ENCODE measurements at regions not wholly inside any gene's neighbourhood (a gene's known extent, or its start where the extent isn't known, plus 50 kb on each side); places are given as distances from the start of the nearest gene placed in this dataset.

DNA sequence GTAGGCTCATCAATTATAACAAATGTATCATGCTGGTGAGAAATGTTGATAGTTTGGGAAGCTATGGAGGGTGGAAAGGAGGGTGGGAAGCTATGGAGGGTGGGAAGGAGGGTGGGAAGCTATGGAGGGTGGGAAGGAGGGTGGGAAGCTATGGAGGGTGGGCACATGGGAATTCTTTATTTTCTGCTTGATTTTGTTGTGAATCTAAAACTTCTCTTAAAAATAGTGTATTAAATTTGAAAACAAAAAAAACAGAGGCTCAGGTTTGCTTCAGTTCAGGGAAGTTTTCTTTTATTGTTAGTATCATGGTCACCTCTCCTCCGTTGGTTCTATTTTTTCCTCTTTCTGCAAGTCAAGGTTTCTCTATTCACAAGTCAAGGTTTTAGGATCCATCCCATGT, 106.4 kb downstream of the SOD2 start:
- TF ChIP-seq, protein P1, sequence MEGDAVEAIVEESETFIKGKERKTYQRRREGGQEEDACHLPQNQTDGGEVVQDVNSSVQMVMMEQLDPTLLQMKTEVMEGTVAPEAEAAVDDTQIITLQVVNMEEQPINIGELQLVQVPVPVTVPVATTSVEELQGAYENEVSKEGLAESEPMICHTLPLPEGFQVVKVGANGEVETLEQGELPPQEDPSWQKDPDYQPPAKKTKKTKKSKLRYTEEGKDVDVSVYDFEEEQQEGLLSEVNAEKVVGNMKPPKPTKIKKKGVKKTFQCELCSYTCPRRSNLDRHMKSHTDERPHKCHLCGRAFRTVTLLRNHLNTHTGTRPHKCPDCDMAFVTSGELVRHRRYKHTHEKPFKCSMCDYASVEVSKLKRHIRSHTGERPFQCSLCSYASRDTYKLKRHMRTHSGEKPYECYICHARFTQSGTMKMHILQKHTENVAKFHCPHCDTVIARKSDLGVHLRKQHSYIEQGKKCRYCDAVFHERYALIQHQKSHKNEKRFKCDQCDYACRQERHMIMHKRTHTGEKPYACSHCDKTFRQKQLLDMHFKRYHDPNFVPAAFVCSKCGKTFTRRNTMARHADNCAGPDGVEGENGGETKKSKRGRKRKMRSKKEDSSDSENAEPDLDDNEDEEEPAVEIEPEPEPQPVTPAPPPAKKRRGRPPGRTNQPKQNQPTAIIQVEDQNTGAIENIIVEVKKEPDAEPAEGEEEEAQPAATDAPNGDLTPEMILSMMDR (IDR thresholded peaks at IDR 0.05; ENCODE audit: insufficient read depth, low read length, missing control alignments) = no peak
- DNase-seq (ENCODE audit: low read depth, low spot score) = no peak
- ChIA-PET POLR2A (no interaction called here), CTCF (interaction anchor here (0.9 kb wide), 1 partner anchor 19 kb away, joined by 3 read pairs; no protein-coding TSS in a partner anchor)
- H3K4me3 ChIP-seq (ENCODE audit: low read depth, low read length) = no peak overlapping the region

DNA sequence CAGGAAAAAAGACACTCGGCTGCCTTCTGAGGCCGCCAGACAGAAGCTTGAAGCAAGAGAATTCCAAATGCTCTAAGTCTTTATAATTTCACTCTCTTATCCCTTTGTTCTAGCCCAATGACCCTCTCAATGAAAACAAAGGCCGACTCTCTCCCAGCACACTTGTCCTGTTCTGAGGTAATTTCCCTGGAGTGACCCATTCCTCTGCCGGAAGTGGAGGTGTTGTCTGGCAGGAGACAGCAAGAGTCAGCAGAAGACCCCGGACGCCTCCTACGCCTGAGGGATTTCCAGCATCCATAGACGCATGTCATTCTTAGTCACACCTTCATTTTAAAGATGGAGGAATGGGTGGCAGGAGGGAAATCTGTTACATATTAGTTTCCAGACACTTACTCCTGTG, 110.3 kb downstream of the SOD2 start:
- POLR2A ChIA-PET = no interaction called here
- CTCF ChIA-PET = no interaction called here
- TF ChIP-seq, protein P1 (IDR thresholded peaks at IDR 0.05; ENCODE audit: insufficient read depth, low read length, missing control alignments) = no peak

DNA sequence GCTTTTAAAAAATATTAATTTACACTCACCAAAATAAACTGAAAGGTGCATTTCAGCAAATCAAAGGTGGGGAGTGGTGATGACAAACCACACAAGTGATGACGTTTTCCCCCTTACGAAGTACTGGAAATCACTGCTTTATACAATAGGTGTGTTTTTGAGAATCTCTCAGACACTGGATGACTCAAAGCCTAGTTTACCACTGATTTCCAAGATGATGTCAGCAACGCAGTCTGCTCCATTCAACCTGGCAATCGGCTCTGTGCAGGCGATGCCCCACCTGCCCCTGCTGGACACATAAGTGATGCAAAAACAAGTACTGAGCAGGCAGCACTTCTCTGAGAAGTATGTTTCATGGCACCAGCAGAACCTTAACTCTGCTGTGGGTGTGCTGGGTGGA, 114.4 kb downstream of the SOD2 start:
- no peak for DNase-seq (ENCODE audit: low read depth, low spot score)
- ChIA-PET CTCF (no interaction called here), POLR2A (no interaction called here)
- no peak overlapping the region for H3K4me3 ChIP-seq (ENCODE audit: low read depth, low read length)
- TF ChIP-seq, protein P1 (IDR thresholded peaks at IDR 0.05; ENCODE audit: insufficient read depth, low read length, missing control alignments) = no peak

More for the DNA sequence above, 110.3 kb downstream of the SOD2 start:
- no peak overlapping the region for H3K4me3 ChIP-seq (ENCODE audit: low read depth, low read length)
- DNase-seq (ENCODE audit: low read depth, low spot score) = no peak

DNA sequence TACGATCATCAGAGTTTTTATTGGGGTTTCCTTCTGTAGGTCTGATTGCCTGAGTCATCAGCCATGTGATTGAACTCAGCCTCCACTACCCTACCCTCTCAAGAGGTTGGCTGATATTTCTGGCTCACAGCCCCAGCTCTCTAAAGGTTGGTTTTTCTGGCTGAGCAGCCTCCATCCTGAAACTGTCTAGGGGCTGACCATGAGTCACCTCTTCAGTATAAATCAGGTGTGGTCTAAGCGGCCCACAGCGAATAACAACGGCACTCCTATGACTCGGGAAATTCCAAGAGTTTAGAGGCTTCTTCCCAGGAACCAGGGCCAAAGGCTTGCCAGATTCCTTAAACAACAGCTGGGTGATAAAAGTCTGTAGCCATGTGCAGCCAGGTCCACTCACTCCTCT, 115.5 kb downstream of the SOD2 start:
- ChIA-PET CTCF (interaction anchor here (1.5 kb wide), 1 partner anchor 9 kb away, joined by 4 read pairs; no protein-coding TSS in a partner anchor), POLR2A (no interaction called here)
- TF ChIP-seq, protein P1 (IDR thresholded peaks at IDR 0.05; ENCODE audit: insufficient read depth, low read length, missing control alignments) = no peak
- DNase-seq (ENCODE audit: low read depth, low spot score) = no peak
- no peak overlapping the region for H3K4me3 ChIP-seq (ENCODE audit: low read depth, low read length)

DNA sequence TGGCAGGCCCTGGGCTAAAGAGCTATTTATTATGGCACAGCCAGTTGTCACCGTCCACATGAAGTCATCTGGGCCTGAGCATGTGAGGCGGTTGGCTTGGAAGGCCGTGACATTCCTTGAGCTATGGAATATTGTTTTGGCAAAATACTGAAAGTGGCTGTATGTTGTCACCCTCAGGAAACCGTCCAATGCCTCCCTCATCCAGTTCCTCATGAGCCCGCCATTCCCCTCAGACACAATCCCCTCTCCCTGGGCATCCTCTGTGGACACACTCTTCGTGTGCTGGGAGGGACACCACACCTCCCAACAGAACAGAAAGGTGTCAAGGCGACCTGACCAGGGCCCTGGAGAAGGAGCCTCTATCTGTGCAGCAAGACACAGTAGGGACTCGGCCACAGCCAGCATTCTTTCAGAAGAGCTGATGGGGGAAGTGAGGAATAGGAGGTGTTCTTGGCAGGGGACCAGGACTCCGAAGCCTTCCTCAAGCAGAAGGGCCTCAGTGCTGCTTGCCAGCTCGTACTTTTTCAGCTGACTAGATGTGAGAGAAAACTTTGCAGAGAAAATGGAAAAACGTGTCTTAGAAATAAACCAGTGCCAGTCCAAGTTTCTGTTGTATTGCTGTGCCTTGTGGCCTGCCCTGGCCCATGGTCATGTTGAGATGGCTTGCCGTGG, 120.5 kb downstream of the SOD2 start:
- H3K4me3 ChIP-seq (ENCODE audit: low read depth, low read length) = no peak overlapping the region
- TF ChIP-seq, protein P1 (IDR thresholded peaks at IDR 0.05; ENCODE audit: insufficient read depth, low read length, missing control alignments) = no peak
- no peak for DNase-seq (ENCODE audit: low read depth, low spot score)
- POLR2A ChIA-PET = no interaction called here
- CTCF ChIA-PET = interaction anchor here (1.2 kb wide), 1 partner anchor 82 kb away, joined by 4 read pairs; no protein-coding TSS in a partner anchor

DNA sequence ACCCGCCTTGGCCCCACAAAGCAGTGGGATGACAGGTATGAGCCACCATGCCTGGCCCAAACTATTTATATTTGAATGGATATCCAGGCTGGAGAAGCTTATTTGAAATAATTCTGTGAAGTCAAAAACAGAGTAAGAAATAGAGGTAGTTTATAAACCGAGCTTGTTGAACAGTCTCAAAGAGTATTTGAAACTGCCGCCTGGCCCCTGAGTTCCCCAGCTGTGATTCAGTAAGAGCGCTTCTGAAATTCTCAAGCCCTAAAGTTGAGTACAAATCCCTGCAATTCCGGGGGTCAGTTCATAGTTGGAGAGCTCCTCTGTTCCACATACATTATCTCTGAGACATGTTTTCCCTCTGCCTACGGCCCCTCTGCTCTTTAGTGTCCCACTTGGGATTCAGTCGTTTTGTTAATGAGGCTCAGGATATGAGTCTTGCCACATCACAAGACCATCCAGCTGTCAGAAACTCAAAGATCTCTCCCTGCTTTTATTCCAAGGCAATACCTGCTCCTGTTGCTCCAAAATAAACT, 127.8 kb downstream of the SOD2 start:
- TF ChIP-seq, protein P1 (IDR thresholded peaks at IDR 0.05; ENCODE audit: insufficient read depth, low read length, missing control alignments) = no peak
- no peak overlapping the region for H3K4me3 ChIP-seq (ENCODE audit: low read depth, low read length)
- ChIA-PET CTCF (interaction anchor here (1.3 kb wide), 1 partner anchor 78 kb away, joined by 3 read pairs; no protein-coding TSS in a partner anchor), POLR2A (no interaction called here)
- no peak for DNase-seq (ENCODE audit: low read depth, low spot score)
